HEK293 (cell line): ENCODE measurements at regions not wholly inside any gene's neighbourhood (a gene's known extent, or its start where the extent isn't known, plus 50 kb on each side); places are given as distances from the start of the nearest gene placed in this dataset.

ENCODE experiments used
- TCF7L2 ChIP-seq: IDR thresholded peaks from 2 replicates; pipeline ENCODE4 v1.6.1; 2011; ENCODE audit warnings: low read depth, mild to moderate bottlenecking, inconsistent platforms, low read length, moderate library complexity, borderline replicate concordance
- ZBTB1 ChIP-seq: fragments of 450-650 bp; formaldehyde crosslinking; IDR thresholded peaks from 2 replicates; pipeline ENCODE4 v1.5.1; 2016; ENCODE audit warnings: missing biosample characterization, missing genetic modification characterization
- ZBTB20 ChIP-seq: fragments of 450-650 bp; formaldehyde crosslinking; IDR thresholded peaks from 2 replicates; pipeline ENCODE4 v1.5.1; 2016; ENCODE audit warnings: missing biosample characterization, missing genetic modification characterization
- ZFP37 ChIP-seq: fragments of 450-650 bp; formaldehyde crosslinking; IDR thresholded peaks from 2 replicates; pipeline ENCODE4 v1.5.1; 2016; ENCODE audit warnings: missing biosample characterization, missing genetic modification characterization
- ZIC2 ChIP-seq: fragments of 450-650 bp; formaldehyde crosslinking; IDR thresholded peaks from 2 replicates; pipeline ENCODE4 v1.5.1; 2016; ENCODE audit warnings: missing biosample characterization, missing genetic modification characterization
- ZNF138 ChIP-seq: fragments of 450-650 bp; formaldehyde crosslinking; IDR thresholded peaks from 2 replicates; pipeline ENCODE4 v1.5.1; 2016; ENCODE audit warnings: missing biosample characterization, missing genetic modification characterization, borderline replicate concordance
- ZNF146 ChIP-seq: fragments of 450-650 bp; formaldehyde crosslinking; IDR thresholded peaks from 2 replicates; pipeline ENCODE4 v1.5.1; 2016; ENCODE audit warnings: missing biosample characterization, missing genetic modification characterization
- ZNF510 ChIP-seq: fragments of 450-650 bp; formaldehyde crosslinking; IDR thresholded peaks from 2 replicates; pipeline ENCODE4 v1.5.1; 2018; ENCODE audit warnings: mild to moderate bottlenecking, missing genetic modification characterization, missing biosample characterization; ENCODE audit not compliant: insufficient replicate concordance
- ZNF558 ChIP-seq: fragments of 450-650 bp; formaldehyde crosslinking; IDR thresholded peaks from 2 replicates; pipeline ENCODE4 v1.5.1; 2016; ENCODE audit warnings: missing biosample characterization, missing genetic modification characterization
- ZNF792 ChIP-seq: fragments of 450-650 bp; formaldehyde crosslinking; IDR thresholded peaks from 2 replicates; pipeline ENCODE4 v1.5.1; 2016; ENCODE audit warnings: missing biosample characterization, missing genetic modification characterization
- ZSCAN30 ChIP-seq: fragments of 450-650 bp; IDR thresholded peaks from 2 replicates; pipeline ENCODE4 v1.5.1; 2018; ENCODE audit warnings: missing biosample characterization, mild to moderate bottlenecking, missing genetic modification characterization, moderate library complexity
- TF ChIP-seq, protein P1 (sequence below): fragments of 450-650 bp; formaldehyde crosslinking; IDR thresholded peaks from 2 replicates; pipeline ENCODE4 v1.5.1; 2016; ENCODE audit warnings: missing biosample characterization, missing genetic modification characterization

DNA sequence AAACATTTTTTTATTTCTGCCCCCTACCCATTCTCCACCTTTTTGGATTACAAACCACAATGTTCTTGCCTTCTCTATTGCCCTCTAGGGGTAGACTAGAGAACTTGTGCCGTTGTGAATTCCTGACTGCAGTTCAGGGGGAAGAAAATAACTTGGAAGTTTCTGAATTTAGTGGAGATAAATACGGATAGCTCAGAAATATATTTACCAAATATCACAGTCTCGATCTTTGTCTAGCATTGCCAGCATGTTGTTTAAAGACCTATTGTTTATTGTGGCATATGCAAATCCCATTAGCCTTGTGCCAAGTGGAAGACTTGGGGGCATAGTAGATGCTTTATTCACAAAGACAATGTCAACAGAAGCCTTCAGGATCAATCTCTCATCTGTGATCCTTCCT lies 154.1 kb upstream of the MMS22L start:
- no peak for TF ChIP-seq ZNF792 (tag by site-specific recombination)
- TF ChIP-seq ZSCAN30 (tag by site-specific recombination): no peak
- TF ChIP-seq, protein P1, sequence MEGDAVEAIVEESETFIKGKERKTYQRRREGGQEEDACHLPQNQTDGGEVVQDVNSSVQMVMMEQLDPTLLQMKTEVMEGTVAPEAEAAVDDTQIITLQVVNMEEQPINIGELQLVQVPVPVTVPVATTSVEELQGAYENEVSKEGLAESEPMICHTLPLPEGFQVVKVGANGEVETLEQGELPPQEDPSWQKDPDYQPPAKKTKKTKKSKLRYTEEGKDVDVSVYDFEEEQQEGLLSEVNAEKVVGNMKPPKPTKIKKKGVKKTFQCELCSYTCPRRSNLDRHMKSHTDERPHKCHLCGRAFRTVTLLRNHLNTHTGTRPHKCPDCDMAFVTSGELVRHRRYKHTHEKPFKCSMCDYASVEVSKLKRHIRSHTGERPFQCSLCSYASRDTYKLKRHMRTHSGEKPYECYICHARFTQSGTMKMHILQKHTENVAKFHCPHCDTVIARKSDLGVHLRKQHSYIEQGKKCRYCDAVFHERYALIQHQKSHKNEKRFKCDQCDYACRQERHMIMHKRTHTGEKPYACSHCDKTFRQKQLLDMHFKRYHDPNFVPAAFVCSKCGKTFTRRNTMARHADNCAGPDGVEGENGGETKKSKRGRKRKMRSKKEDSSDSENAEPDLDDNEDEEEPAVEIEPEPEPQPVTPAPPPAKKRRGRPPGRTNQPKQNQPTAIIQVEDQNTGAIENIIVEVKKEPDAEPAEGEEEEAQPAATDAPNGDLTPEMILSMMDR (tag by site-specific recombination): no peak
- TF ChIP-seq ZNF146 (tag by site-specific recombination): no peak
- TF ChIP-seq ZFP37 (tag by site-specific recombination): no peak
- TF ChIP-seq TCF7L2: no peak
- no peak for TF ChIP-seq ZNF138 (tag by site-specific recombination)
- TF ChIP-seq ZIC2 (tag by site-specific recombination): no peak
- TF ChIP-seq ZNF558: no peak
- TF ChIP-seq ZBTB20: no peak
- no peak for TF ChIP-seq ZNF510 (tag by site-specific recombination)
- no peak for TF ChIP-seq ZBTB1 (tag by site-specific recombination)
